ENCODE measurements at regions not wholly inside any gene's neighbourhood (a gene's known extent, or its start where the extent isn't known, plus 50 kb on each side); places are given as distances from the start of the nearest gene placed in this dataset.

DNA sequence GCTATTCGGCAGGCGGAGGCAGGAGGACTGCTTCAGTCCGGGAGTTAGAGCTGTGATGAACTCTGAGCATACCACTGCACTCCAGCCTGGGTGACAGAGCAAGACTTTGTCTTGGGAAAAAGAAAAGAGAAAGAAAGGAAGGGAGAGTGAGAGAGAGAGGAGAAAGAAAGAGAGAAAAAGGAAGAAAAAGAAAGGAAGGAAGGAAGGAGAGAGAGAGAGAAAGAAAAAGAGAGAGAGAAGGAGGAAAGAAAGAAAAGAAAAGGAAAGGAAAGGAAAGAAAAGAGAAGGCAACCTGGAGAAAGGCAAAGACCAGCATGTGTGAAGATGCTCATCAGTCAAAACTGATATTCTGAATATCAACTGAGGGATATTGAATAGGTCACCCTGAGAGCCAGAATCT lies 143.1 kb upstream of the SASH1 start:
- Histone ChIP-seq H3K4me1 (ENCODE audit: insufficient read depth, low read length) (no peaks in the 10 kb centered on the region), H3K27me3 (ENCODE audit: low read length) (no peaks in the 10 kb centered on the region), H3K79me2 (ENCODE audit: low read length) (no peaks in the 10 kb centered on the region), H4K20me1 (ENCODE audit: low read length) (no peaks in the 10 kb centered on the region), H3K4me2 (ENCODE audit: low read length) (no peak overlapping the region), H3K27ac (ENCODE audit: low read length) (no peak overlapping the region), H3K36me3 (ENCODE audit: low read depth, low read length) (no peaks in the 10 kb centered on the region), H3K9me3 (ENCODE audit: low read length) (no peaks in the 10 kb centered on the region), H3K4me3 (ENCODE audit: low read length) (no peak overlapping the region), H3F3A (ENCODE audit: low read length, unreplicated experiment) (no peaks in the 10 kb centered on the region), H3K9ac (ENCODE audit: low read length) (no peak overlapping the region), H2AFZ (ENCODE audit: low read length) (no peak overlapping the region), H3K9me2 (replicated peaks; ENCODE audit: low read length) (no peaks in the 10 kb centered on the region)
- BruUV-seq (replicated peaks) = no TSS peak
- DNase-seq = no peak
- intact Hi-C loops (cut with micrococcal nuclease) = loop anchor here (10.0 kb wide), 1 partner anchor 145 kb away; the partner anchor contains the start of gene SASH1
- no peak for ATAC-seq
- TF ChIP-seq, protein P1, sequence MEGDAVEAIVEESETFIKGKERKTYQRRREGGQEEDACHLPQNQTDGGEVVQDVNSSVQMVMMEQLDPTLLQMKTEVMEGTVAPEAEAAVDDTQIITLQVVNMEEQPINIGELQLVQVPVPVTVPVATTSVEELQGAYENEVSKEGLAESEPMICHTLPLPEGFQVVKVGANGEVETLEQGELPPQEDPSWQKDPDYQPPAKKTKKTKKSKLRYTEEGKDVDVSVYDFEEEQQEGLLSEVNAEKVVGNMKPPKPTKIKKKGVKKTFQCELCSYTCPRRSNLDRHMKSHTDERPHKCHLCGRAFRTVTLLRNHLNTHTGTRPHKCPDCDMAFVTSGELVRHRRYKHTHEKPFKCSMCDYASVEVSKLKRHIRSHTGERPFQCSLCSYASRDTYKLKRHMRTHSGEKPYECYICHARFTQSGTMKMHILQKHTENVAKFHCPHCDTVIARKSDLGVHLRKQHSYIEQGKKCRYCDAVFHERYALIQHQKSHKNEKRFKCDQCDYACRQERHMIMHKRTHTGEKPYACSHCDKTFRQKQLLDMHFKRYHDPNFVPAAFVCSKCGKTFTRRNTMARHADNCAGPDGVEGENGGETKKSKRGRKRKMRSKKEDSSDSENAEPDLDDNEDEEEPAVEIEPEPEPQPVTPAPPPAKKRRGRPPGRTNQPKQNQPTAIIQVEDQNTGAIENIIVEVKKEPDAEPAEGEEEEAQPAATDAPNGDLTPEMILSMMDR (conservative IDR thresholded peaks at IDR 0.05; ENCODE audit: low read depth, low read length) = no peak
- TF ChIP-seq EZH2phosphoT487 (IDR thresholded peaks at IDR 0.05; ENCODE audit: borderline replicate concordance, low read length) (no peak), EZH2 (IDR thresholded peaks at IDR 0.05; ENCODE audit: low read length, unreplicated experiment) (no peak)
- CTCF ChIA-PET = no interaction called here
- POLR2A ChIA-PET (ENCODE audit: unreplicated experiment) = interaction anchor here (1.0 kb wide), 1 partner anchor 20 kb away, joined by 7 read pairs; no protein-coding TSS in a partner anchor

DNA sequence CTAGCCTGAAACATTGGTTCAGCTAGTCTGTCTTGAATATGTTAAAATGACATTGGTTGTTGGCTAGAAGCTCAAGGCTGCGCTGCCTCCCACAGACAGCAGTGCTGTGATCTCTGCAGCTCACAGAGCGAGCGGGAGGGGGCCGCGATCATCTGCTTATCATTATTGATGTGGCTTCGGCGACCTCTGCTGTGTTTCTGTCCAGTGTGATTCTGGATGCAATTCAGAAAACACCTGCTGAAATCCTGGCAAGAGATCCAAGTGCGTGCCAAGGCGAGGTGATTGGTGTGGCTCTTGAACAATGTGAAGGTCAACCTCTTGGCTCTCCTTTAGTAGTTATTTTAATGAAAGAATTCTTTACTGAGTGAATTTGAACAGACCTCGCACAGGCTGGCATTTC lies 142.3 kb upstream of the SASH1 start:
- ChIA-PET POLR2A (ENCODE audit: unreplicated experiment) (interaction anchor here (1.0 kb wide), 1 partner anchor 20 kb away, joined by 7 read pairs; no protein-coding TSS in a partner anchor), CTCF (no interaction called here)
- Histone ChIP-seq H4K20me1 (ENCODE audit: low read length) (no peaks in the 10 kb centered on the region), H3K9me2 (replicated peaks; ENCODE audit: low read length) (no peaks in the 10 kb centered on the region), H3K36me3 (ENCODE audit: low read depth, low read length) (no peaks in the 10 kb centered on the region), H3K79me2 (ENCODE audit: low read length) (no peaks in the 10 kb centered on the region), H3K27me3 (ENCODE audit: low read length) (no peaks in the 10 kb centered on the region), H3K4me1 (ENCODE audit: insufficient read depth, low read length) (no peaks in the 10 kb centered on the region), H3K27ac (ENCODE audit: low read length) (no peak overlapping the region), H3K9ac (ENCODE audit: low read length) (no peak overlapping the region), H2AFZ (ENCODE audit: low read length) (no peak overlapping the region), H3F3A (ENCODE audit: low read length, unreplicated experiment) (no peaks in the 10 kb centered on the region), H3K9me3 (ENCODE audit: low read length) (no peaks in the 10 kb centered on the region), H3K4me2 (ENCODE audit: low read length) (no peak overlapping the region), H3K4me3 (ENCODE audit: low read length) (no peak overlapping the region)
- DNase-seq (no peak), ATAC-seq (no peak)
- intact Hi-C loops (cut with micrococcal nuclease) = no loop called here
- TF ChIP-seq EZH2phosphoT487 (IDR thresholded peaks at IDR 0.05; ENCODE audit: borderline replicate concordance, low read length) (no peak), EZH2 (IDR thresholded peaks at IDR 0.05; ENCODE audit: low read length, unreplicated experiment) (no peak)
- BruUV-seq (replicated peaks) = no TSS peak

DNA sequence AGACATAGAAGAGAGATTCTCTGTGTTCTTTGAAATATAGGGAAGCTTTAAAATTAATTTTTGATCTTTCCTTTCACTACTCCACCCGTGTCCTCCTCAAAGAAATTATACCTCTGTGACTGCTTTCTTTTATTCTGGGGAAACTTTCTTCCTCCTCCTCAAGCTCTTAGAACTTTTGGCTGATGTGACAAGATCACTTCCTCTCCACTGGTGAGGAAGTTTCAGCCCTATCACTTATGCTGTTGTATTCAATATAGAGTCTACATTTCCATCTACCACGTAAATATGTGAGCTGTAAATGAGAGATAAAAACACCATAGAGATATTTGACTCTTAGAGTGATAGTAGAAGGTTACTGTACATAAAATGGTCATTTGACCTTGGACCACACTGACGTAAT lies 141.9 kb upstream of the SASH1 start:
- Histone ChIP-seq H3K9me3 (ENCODE audit: low read length) (no peaks in the 10 kb centered on the region), H3K4me2 (ENCODE audit: low read length) (no peak overlapping the region), H3K27ac (ENCODE audit: low read length) (no peak overlapping the region), H3K36me3 (ENCODE audit: low read depth, low read length) (no peaks in the 10 kb centered on the region), H3K27me3 (ENCODE audit: low read length) (no peaks in the 10 kb centered on the region), H3K4me1 (ENCODE audit: insufficient read depth, low read length) (no peaks in the 10 kb centered on the region), H3K9me2 (replicated peaks; ENCODE audit: low read length) (no peaks in the 10 kb centered on the region), H3F3A (ENCODE audit: low read length, unreplicated experiment) (no peaks in the 10 kb centered on the region), H3K4me3 (ENCODE audit: low read length) (no peak overlapping the region), H4K20me1 (ENCODE audit: low read length) (no peaks in the 10 kb centered on the region), H2AFZ (ENCODE audit: low read length) (no peak overlapping the region), H3K79me2 (ENCODE audit: low read length) (no peaks in the 10 kb centered on the region), H3K9ac (ENCODE audit: low read length) (no peak overlapping the region)
- ChIA-PET CTCF (no interaction called here), POLR2A (ENCODE audit: unreplicated experiment) (interaction anchor here (1.0 kb wide), 1 partner anchor 21 kb away, joined by 7 read pairs; no protein-coding TSS in a partner anchor)
- no TSS peak for BruUV-seq (replicated peaks)
- intact Hi-C loops (cut with micrococcal nuclease) = no loop called here
- DNase-seq = no peak
- no peak for ATAC-seq
- no peak for TF ChIP-seq EZH2phosphoT487 (IDR thresholded peaks at IDR 0.05; ENCODE audit: borderline replicate concordance, low read length)
- TF ChIP-seq EZH2 (IDR thresholded peaks at IDR 0.05; ENCODE audit: low read length, unreplicated experiment) = no peak
- TF ChIP-seq, protein P1 (conservative IDR thresholded peaks at IDR 0.05; ENCODE audit: low read depth, low read length) = no peak

All from PC-3 (cell line).